C1 segment of cervical spinal cord (tissue), 14 donors: ENCODE measurements at regions not wholly inside any gene's neighbourhood (a gene's known extent, or its start where the extent isn't known, plus 50 kb on each side); places are given as distances from the start of the nearest gene placed in this dataset.
A peak's percentile ranks its signal among the peaks of the same experiment; 100 is the strongest.

Source experiments
- DNase-seq, 14 donors: peaks; one replicate each; lab custom pipeline; 2025; lab: John Stamatoyannopoulos, UW

DNA sequence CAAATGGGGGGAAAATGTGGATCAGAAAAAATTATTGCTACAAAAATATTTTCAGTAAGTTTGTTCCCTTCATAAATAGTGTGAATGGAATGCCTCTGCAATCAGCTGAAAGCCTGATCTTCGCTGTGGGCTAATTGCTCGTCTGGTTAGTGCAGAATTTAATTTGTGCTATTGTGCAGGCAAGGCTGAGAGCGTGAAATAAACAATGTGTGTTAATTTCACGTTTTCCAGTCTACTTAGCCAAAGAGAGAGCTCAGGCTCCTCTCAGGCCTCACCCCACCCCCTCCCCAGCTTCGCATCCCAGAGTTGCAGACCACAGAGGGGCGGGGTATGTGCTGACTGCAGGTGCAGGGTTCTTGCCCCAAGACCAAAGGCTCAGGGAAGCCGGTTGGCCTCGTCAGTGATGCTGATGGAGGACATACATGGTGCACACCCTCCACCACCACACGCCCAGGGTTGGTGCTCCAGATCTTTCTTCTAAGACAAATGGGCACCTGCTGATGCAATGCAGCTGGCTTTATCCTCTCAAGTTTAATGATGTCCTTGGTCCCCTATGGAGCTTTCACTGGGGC, 302.6 kb upstream of the SLC14A2 start:
- no peak for DNase-seq

DNA sequence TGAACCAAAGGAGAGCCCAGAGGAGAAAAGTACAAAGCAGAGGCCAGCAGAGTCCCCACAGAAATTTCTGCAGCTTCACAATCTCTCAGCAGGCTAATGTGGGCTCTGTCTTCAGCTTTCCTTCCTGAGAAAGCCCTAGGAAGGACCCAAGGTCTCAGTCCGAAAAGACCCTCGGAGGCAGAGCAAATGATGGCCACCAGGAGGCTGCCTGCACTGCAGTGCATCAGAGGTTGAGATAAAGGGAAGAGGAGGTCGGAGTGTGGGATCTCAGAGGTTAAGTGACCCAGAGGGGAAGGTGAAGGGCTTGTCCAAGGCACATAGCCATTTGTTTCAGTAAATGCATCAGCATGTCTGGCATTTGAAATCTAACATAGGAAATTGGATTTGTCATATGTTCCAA, 299.1 kb upstream of the SLC14A2 start:
- DNase-seq, result no peak

DNA sequence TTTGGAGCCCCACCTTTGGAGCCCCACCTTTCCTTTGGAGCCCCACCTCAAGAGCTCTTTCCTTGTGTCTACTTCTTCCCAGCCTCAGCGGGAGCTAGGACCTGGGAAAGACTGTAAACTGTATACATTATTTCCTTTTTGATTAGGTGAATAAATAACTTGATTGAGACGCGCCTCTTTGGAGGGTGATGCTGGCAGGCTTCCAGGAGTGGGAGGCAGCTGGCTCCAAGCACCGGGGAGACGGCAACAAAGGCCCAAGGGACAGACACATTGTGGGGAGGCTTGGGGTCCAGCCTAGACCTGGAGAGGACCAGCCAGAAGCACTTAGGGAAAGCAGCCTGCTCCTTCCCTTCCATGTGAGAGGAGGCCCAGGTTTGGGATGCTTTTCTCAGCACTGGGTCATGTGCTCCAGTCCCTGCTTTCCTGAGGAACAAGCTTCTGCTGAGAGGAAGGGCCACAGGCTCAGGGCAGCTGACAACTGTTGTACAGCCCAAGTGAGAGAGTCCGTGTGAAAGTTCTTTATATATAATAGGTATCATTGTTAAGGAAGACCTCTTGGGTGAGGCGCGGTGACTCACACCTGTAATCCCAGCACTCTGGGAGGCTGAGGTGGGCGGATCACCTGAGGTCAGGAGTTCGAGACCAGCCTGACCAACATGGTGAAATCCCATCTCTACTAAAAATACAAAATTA, 297.2 kb upstream of the SLC14A2 start:
- DNase-seq, result no peak

DNA sequence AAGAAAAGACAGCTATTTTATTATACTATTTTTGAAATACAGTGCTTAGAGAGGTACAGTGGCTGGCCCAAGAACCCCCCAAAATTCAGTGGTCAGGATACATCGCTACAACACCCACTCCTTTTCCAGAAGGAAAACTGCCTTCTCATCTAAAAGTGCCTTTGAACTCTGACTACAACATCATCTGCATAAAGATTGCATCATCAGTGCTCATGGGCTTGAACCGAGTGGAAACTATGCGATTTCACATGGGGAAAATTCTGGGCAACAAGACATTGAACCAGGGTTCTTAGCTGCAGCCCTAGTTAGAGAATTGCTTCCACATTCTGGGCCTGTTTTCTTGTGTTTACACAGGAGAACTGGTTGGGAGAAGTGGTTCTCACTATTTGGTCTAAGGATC, 294.6 kb upstream of the SLC14A2 start:
- DNase-seq, result no peak

DNA sequence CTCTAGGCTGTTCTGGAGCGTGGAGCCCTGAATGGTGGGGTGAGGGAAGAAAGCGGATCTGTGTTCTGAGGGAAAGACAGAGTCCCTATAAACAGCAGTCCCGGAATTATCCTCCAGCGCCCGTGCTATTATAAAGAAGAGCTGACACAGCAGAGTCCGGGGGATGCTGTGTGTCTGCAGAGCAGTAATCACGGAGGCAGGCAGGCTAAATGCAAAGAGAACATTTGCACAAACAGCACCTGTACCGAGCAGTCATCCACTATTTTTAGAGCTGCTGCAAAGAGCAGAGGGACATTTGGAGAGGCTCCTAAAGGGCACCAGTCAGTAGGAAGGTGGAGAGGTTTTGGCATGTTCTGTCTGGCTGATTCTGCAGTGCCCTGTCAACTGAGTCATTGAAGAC, 293.8 kb upstream of the SLC14A2 start:
- DNase-seq, result peak in 1 of 14 donors; percentile 8

DNA sequence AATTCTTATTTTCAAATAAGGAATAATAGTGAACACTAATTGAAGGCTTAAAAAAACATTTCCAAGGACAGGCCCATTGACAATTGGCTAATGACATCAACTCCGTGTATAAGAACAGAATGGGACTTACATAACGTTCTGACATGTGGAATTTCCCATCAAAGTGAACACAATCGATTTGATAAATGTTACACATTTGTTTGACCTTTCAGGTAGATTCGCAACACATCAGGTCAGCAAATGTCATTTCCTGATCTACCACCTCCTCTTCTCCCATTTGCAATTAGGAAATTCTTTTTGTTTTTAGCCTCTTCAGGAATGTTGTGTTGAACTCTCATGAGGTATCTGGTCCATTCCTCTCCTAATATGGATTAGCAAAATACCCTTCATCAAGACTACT, 292.9 kb upstream of the SLC14A2 start:
- no peak for DNase-seq

DNA sequence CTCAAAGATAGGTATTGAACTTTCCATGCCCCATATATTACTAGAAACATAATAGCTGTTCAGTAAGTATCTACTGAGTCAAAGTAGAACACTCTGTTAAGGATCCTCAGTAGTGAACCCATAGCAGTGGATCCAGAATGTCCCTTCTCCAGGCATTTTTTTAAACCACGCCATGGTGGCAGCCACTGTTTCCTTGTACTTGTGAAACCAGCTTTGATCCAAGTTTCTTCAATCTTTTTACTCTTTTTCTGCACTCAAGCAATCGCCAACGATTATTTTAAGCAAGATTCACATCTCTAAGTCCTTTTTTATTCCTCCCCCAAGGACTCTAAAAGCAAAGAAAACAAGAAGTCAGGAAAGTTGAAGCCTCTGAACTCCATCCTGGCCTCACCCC, 291.2 kb upstream of the SLC14A2 start:
- no peak for DNase-seq

DNA sequence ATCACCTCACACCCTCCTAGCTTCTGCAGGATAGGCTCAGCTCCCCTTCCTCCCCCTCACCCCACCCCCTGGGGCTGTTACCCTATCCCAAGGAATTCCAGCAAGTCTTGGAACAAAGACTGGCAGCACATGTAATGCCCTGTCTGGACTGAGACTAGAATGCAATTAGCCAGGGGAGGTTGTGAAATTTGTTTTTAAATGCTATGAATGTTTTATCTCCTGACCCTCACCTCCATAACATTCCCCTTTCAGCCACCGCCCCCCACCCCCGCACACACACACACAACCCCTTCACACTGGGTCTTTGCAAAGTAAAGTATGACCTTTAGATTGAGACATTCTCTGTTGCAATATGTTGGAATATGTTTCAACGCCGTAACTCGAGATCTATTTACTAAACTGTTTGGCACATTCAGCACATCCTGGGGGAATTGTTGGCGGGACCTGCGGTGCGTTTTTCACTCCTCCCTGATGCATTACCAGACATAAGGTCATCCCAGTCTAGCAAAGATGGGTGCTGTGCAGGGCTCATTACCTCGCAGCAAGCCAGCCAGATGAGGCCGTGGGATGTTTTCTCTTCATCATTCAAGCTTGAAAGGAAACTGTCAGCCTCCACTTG, 290.7 kb upstream of the SLC14A2 start:
- DNase-seq, result no peak

DNA sequence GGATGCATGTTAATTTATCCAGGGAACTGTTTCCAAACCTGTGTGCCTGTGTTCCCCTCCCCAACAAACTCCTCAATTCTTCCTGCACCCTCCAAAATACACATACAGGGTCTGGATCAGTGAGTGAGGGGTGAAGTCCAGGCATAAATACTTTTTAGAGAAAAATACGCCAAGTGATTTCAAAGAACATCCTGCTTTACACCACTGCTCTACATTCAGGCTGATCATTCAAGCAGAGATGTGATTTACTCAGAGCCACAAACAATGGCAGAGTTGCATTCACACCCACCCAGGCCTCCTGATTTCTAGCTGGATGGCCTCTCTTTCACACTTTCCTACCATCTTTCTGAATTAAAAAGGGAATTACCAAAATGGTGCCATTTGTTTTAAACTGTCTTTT, 289.5 kb upstream of the SLC14A2 start:
- no peak for DNase-seq

DNA sequence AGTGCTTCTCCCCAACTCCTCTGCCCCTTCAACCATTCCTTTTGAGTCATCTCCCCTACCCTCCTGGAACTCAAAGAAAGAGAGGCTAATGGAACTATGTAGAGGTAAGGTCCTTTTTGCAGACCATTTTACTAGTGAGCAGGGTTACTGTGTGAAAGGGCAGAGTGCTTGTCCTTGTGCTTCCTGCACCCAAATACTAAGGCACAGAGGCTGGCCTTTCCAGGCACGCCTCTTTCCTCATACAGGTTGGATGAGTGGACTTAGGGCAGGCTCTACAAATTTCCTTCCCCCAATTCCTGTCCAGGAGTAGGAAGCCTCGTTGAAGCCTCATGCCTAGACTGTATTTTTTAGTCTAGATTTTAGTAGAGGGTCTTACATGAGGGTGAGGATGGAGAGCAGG, 288.8 kb upstream of the SLC14A2 start:
- no peak for DNase-seq

DNA sequence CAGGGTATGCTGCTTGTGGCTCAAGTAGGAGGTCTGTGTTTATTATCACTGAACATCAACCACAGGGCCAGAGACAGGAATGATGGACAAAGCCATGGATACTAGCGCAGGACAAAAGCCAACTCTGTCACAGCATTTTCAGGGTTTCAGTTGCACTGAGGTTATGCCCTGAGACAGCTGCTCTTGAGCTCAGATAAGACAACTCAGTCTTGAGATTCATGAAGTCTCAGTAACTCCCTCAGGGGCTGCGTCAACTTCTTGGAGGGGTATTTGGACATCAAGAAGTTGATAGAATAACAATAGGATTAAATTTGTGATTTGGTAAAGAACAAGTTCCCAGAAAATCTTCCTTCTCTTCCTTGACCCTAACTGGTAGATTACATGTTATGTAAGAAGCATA, 287.0 kb upstream of the SLC14A2 start:
- DNase-seq, result no peak

DNA sequence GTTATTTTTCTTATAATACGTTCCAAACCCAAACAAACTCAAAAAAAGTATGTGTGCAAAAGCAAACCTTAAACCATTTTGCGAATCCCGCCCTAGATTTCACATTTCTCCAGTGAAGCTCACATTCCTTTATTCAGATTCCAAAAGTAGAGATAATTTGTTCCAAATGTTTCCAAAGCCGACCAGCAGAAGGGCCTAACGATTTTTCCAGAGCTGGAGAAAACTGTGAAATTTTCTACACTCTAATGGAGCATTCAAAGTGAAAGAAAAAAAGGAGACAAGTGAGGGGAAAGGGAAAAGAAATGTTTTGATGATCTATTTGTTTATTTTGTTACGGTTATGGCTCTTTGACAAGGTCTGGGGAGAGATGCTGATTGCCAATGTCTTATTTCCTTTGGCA, 286.5 kb upstream of the SLC14A2 start:
- no peak for DNase-seq

DNA sequence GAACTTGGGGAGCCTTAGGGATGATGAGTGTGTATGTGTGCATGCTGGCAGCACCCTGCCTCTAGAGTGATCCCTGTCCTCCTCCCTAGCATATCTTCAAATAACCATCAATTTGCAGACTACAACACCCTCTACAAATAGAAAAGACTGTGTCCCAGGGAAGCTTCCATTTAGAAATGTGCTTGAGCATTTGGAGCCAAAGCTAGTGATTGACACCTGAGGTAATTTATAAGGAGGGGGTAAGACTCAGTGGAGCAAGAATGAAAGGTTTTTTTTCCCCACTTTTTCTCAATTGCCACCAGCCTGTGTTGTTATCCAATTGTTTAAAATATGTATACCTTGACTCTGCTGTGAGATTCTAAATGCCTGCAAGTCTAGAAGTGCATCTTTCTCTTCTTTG, 286.0 kb upstream of the SLC14A2 start:
- no peak for DNase-seq

DNA sequence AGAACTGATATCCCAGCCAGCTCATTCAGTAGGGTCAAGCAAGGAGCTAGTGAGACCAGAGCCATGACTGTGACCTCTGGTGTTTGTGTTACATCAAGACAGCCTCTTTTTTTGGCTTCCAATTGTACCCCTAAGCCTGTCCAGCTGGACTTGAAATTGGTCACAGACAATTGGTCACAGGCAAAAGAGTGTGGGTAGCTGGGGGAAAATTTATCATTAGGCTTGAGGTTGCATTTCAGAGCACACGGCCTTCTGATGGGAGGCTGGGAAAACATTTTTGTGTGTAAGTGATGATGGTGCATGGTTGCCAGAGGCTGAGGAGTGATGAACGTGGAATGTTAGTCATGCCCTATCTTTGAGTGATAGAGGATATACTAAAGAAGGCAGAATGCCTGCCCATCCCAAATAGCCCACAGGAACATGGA, 285.1 kb upstream of the SLC14A2 start:
- DNase-seq, result no peak

DNA sequence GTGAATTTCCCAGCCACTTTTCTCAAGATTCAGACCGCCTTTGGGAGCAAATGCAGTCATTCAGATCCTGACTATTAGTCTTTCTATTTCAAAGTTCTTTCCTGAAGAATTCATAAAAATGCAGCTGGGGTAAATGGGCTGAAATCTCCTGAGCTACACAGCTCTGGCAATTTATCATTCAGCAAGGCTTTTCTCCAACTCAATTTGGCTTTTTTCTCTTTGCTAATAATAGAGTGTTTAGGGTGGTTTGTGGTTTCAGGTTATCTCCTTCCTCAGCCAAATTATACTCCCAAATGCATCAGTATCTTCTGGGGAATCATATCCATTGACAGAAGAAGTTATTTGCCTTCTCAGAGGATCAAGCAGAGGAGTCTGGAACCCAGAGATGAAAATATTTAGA, 282.4 kb upstream of the SLC14A2 start:
- DNase-seq, result no peak

DNA sequence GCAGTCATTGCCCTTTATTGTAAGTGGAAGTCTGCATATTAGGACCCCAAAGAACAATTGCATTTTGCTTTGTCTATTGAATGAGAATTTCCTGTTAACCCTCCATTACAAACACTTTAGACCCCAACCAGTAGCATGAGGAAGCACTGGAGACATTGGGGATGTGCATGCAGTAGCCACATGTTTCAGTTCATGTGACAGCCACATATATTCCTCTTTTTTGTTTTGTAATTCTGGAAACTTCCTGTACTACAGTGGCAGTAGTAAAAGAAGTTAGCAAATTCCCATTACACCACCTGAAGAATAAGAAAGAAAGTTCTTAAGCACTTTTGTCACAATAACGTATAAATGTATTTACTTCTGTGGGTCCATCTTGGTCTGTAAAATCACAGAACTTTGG, 281.1 kb upstream of the SLC14A2 start:
- no peak for DNase-seq

DNA sequence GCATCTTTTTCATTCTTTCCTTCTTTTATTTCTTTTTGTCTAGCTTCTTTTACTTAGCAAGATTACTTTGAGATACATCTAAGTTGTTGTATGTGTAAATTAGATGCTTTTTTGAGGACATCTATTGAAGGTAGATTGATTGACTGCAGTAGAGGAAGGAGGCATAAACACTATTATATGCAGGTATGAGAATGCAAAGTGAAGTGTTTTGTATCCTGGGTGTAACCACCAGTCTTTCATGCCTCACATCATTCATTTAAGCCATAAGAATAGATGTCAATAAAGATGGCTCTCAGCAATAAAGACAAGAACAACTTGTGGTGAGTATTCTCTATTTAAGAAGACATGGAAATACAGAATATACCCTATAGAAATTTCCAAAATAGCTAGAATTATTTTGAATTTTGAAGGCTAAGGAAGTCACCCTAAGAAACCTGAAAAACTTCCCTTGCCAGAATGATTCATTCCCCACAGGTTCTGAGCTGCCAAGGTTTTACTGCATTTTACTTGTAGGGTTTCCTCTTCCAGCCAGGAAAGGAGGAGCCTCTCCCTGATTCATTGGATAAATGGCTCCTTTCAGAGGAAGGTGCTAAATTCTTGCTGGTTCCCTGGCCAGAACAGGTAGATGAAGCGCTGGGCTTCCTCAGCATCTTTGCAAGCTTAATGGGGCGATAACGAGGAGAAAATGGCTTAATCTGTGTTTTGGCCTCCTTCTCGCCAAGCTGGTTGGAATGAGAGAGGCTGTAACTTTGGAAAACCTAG, 279.8 kb upstream of the SLC14A2 start:
- DNase-seq, result no peak

DNA sequence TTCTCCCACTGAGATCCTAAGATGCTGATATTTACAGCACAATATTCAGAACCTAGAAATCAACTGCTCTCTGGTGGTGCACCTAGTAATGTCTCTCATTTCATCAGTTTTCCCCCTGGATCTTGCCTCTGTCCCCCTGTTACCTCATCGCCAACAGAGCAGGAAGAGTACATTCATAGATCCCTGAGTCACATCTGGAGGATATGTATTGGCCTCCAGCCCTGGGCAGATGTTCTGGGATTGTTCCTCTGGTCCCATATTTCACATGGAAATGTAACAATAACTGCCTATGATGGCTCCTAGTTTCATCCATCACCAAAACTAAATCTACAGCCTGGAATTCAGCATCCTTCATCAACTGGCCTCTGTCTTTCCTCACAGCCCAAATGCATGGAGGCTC, 278.8 kb upstream of the SLC14A2 start:
- no peak for DNase-seq

DNA sequence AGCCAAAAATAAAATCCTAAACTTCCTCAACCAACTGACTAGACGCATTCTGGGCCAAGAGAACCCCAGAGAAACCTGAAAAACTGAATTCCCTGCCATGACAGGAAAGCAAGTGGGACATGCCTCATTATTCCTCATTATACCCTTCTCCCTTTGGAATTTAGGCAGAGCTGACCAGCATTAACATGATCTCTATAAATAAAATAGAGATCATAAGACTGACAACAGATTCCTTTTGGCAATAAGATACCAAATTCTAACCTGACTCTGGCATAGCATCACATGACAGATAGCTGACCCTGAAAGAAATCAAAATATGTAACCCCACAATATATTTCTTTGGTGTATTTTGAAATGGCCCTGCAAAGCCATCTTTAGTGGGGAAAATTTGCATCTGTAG, 277.8 kb upstream of the SLC14A2 start:
- DNase-seq, result no peak

DNA sequence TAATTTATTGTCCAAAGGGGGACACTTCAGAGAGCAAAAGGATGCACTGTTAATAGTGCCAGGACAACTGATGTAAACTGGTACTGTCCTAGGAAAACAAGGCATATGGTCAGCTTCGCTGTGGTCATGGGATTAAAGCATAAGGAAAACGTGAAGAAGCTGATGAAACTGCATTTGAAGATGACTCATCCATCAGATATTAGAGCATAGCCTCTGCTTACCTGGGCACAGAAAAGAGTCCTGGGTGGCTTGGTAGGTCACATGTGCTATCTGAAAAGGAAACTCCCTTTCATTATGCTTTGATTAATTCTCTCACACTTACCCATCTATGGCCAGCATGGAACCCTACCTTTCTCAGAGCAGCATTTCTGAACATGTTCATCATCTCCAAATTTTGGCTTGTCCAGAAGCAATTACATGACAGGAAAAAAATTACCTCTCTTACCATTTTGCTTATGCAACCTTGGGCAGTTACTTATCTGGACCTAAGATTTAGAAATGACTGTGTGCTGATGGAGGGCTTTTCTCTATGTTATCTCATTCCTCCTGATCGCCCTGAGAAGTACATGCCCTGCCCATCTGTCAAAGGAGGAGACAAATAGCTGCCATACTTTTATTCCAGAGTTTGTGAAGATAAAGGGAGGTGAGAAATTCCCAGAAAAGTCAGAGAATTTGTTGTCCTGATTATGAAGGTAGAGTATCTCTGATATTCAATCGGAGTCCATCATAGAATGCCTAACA, 275.3 kb upstream of the SLC14A2 start:
- DNase-seq, result no peak

DNA sequence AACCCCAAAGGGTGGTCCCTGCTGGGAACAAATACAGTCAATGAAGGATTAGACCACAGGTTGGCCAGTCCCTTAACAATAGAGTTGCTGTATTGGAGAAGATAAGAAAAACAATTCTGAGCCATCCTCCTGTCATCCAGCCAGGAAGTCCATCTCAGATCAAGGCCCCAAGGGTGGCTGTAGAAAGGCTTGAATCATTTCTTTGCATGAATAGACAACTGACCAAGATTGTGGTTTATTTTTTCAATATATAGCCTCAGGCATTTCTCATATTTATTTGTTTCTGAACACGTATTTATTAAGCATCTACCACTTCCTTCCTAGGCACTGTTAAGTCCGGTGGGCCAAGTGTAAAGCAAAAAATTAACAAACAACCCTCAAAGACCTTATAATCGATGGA, 274.4 kb upstream of the SLC14A2 start:
- DNase-seq, result no peak

DNA sequence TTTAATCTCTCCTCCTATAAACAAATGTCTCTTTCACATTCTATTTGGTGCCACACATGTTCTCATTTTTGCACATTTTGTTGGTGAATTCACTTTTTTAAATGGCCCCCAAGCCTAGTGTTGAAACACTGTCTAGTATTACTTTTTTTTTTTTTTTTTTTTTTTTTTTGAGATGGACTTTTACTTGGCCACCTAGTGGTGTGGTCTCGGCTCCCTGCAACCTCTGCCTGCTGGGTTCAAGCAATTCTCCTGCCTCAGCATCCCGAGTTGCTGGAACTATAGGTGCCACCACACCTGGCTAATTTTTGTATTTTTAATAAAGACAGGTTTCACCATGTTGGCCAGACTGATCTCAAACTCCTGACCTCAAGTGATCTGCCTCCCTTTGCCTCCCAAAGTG, 273.8 kb upstream of the SLC14A2 start:
- no peak for DNase-seq
